Prostate gland (tissue), 2 donors: ENCODE measurements at regions not wholly inside any gene's neighbourhood (a gene's known extent, or its start where the extent isn't known, plus 50 kb on each side); places are given as distances from the start of the nearest gene placed in this dataset.

Experiments used
- DNase-seq: peaks from one replicate; pipeline ENCODE4 v3.0.0-alpha.2; 2019; ENCODE audit warnings: low spot score
- H3K27ac ChIP-seq, 2 donors: fragments of 200-600 bp; sonication (generic); 2 replicates each; pipeline ENCODE4 v1.5.1; 2017 to 2019
- H3K27me3 ChIP-seq: fragments of 200-600 bp; sonication (generic); replicated peaks from 2 replicates; pipeline ENCODE4 v1.5.1; 2019; ENCODE audit not compliant: insufficient read depth
- H3K36me3 ChIP-seq, 2 donors: fragments of 200-600 bp; sonication (generic); 1 replicate in 1 of 2; 2 replicates in 1 of 2; pipeline versions ENCODE4 v1.5.1 to v1.8.1; 2017 to 2019
- H3K4me1 ChIP-seq: fragments of 200-600 bp; sonication (generic); replicated peaks from 2 replicates; pipeline ENCODE4 v1.5.1; 2019
- H3K4me3 ChIP-seq, 2 donors: fragments of 200-600 bp; sonication (generic); 2 replicates each; pipeline ENCODE4 v1.5.1; 2017 to 2019
- H3K9me3 ChIP-seq: fragments of 200-600 bp; sonication (generic); 2 replicates; pipeline ENCODE4 v1.5.1; 2017
- CTCF ChIP-seq, 4 experiments: fragments of 200-600 bp in 2 of 4; fragments of 450-650 bp in 2 of 4; sonication (generic) in 2 of 4; IDR thresholded peaks; 1 replicate in 3 of 4; 2 replicates in 1 of 4; pipeline ENCODE4 v1.5.1; 2016 to 2019; ENCODE audit warnings: antibody characterized with exemption in 4 of 4, mild to moderate bottlenecking in 2 of 4, moderate library complexity in 2 of 4
- POLR2A ChIP-seq: fragments of 450-650 bp; IDR thresholded peaks from one replicate; pipeline ENCODE4 v1.6.1; 2016; ENCODE audit warnings: antibody characterized with exemption, mild to moderate bottlenecking
- POLR2AphosphoS5 ChIP-seq: sonication (generic); formaldehyde crosslinking; IDR thresholded peaks from one replicate; pipeline ENCODE4 v1.6.1; 2017; ENCODE audit warnings: antibody characterized with exemption
- WGBS: methylation state at CpG from one replicate; pipeline ENCODE4 v1.1.5; 2018; 5-methylcytosine and 5-hydroxymethylcytosine counted together
- intact Hi-C: fragments of 100-400 bp; cut with DNase I; formaldehyde crosslinking; loops from one replicate; pipeline ENCODE4 v1.14.2; 2022

- Histone ChIP-seq H3K4me1 (no peaks in the 10 kb centered on the region), H3K9me3 (no peaks in the 10 kb centered on the region), H3K4me3 (no peak overlapping the region), H3K27ac (no peak overlapping the region), H3K27me3 (no peaks in the 10 kb centered on the region), H3K36me3 (no peaks in the 10 kb centered on the region)
- TF ChIP-seq POLR2AphosphoS5 (no peak), POLR2A (no peak), CTCF (IDR thresholded peaks at IDR 0.05) (no peak)
- intact Hi-C loops, result no loop called here
- DNase-seq, result no peak
- 47% methylated on average over 3 of the region's 3 CpGs for WGBS
Measured at GRCh38 chr14:43161477-43161876, 1345.6 kb downstream of the FSCB start.

DNA sequence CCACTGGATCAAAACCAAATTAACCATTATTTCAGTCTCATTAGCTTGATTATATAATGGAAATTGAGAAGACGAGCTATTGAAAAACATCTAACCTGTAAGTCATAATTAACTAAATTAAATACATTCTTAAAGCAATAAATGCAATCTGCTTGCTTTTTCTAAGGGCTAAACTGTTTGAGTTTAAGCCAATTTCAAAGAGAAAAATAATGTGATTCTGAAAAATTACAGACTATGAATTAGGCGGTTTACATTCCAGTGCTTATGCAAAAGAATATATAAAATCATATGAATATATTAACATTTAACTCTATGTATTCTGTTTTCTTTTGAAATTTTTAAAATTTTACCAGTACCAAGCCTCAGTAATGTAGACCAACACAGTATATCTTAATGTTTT lies 1349.4 kb downstream of the FSCB start:
- H3K4me1 ChIP-seq, result no peaks in the 10 kb centered on the region
- H3K4me3 ChIP-seq, result no peak overlapping the region
- H3K27me3 ChIP-seq, result no peaks in the 10 kb centered on the region
- intact Hi-C loops, result no loop called here
- WGBS, result 87% methylated on average over 2 of the region's 2 CpGs
- H3K36me3 ChIP-seq, result no peaks in the 10 kb centered on the region
- TF ChIP-seq CTCF (IDR thresholded peaks at IDR 0.05), result no peak
- no peak for TF ChIP-seq POLR2A
- H3K9me3 ChIP-seq, result no peaks in the 10 kb centered on the region
- no peak overlapping the region for H3K27ac ChIP-seq
- DNase-seq, result no peak

- Histone ChIP-seq H3K4me3 (no peak overlapping the region), H3K27ac (no peak overlapping the region), H3K36me3 (no peaks in the 10 kb centered on the region), H3K27me3 (no peaks in the 10 kb centered on the region), H3K4me1 (no peaks in the 10 kb centered on the region), H3K9me3 (no peaks in the 10 kb centered on the region)
- DNase-seq, result no peak
- intact Hi-C loops, result no loop called here
- 90% methylated on average over 2 of the region's 2 CpGs for WGBS
- TF ChIP-seq CTCF (IDR thresholded peaks at IDR 0.05), result no peak
- no peak for TF ChIP-seq POLR2A
- no peak for TF ChIP-seq POLR2AphosphoS5
Measured at GRCh38 chr14:43155924-43156323, 1351.2 kb downstream of the FSCB start.

DNA sequence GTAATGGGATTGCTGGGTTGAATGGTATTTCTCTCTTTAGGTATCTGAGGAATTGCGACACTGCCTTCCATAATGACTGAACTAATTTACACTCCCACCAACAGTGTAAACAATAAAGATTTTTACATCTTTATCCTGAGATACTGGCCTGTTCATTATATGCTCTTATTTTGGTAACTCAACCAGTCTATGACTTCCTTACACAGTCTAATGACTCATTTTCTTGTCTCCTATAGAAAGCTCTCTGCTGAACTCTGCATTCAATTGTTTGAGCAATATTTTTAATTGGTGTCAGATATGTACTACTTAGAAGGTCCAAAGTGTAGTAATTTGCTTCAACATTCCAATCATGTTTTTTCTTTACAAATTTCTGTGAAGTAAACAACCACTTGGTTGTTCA lies 1351.8 kb downstream of the FSCB start:
- 67% methylated on average over 1 of the region's 1 CpG for WGBS
- TF ChIP-seq CTCF (IDR thresholded peaks at IDR 0.05) (no peak), POLR2AphosphoS5 (no peak), POLR2A (no peak)
- no peaks in the 10 kb centered on the region for H3K9me3 ChIP-seq
- no peaks in the 10 kb centered on the region for H3K36me3 ChIP-seq
- H3K27ac ChIP-seq, result no peak overlapping the region
- no peak overlapping the region for H3K4me3 ChIP-seq
- intact Hi-C loops, result no loop called here
- H3K4me1 ChIP-seq, result no peaks in the 10 kb centered on the region
- no peak for DNase-seq
- H3K27me3 ChIP-seq, result no peaks in the 10 kb centered on the region

- no peak for TF ChIP-seq CTCF (IDR thresholded peaks at IDR 0.05)
- TF ChIP-seq POLR2AphosphoS5, result no peak
- no peak for TF ChIP-seq POLR2A
- Histone ChIP-seq H3K27me3 (no peaks in the 10 kb centered on the region), H3K36me3 (no peaks in the 10 kb centered on the region), H3K4me3 (no peak overlapping the region), H3K4me1 (no peaks in the 10 kb centered on the region), H3K9me3 (no peaks in the 10 kb centered on the region), H3K27ac (no peak overlapping the region)
- intact Hi-C loops, result no loop called here
- no peak for DNase-seq
- WGBS, result 37% methylated on average over 3 of the region's 3 CpGs
Measured at GRCh38 chr14:43147485-43147884, 1359.6 kb downstream of the FSCB start.
